ENCODE measurements at regions not wholly inside any gene's neighbourhood (a gene's known extent, or its start where the extent isn't known, plus 50 kb on each side); places are given as distances from the start of the nearest gene placed in this dataset.

DNA sequence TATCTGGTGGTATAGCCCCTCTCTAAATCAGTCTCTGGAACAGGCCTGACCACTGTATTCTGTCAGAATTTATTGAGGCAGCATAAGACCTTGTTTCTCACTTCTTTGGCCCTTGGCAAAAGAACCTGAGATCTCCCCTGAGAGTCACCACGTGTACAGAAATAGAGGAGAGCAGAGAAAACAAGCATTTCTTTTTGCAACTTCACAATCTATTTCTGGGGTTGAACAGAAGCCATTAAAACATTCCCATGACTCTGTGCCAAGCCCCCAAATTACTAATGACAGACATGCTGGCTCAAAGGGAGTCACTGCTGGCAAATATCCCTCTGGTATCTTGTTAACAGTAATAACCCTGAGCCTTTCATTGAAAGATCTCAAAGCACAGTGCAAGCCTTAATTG is 395.3 kb downstream of the MAFB start:
- Histone ChIP-seq H2AFZ (ENCODE audit: low read length) (no peak overlapping the region), H2BK12ac (ENCODE audit: low read depth, low read length) (no peak overlapping the region), H3K27me3 (replicated peaks in 1 of 4; ENCODE audit: control insufficient read depth in 3 of 4, extremely low read depth in 1 of 4, insufficient read depth in 3 of 4, low read length in 3 of 4) (no peaks in the 10 kb centered on the region), H3K56ac (replicated peaks; ENCODE audit: insufficient read length, low read depth, low read length) (no peak overlapping the region), H3K79me1 (ENCODE audit: low read depth, low read length) (no peaks in the 10 kb centered on the region), H3K79me2 (ENCODE audit: control insufficient read depth in 1 of 2, insufficient read depth in 2 of 2, low read length in 2 of 2) (no peaks in the 10 kb centered on the region), H3K27ac (ENCODE audit: low read depth, low read length) (no peak overlapping the region), H3K4me2 (ENCODE audit: insufficient read depth in 1 of 2, low read depth in 2 of 2, low read length in 2 of 2) (no peak overlapping the region), H2BK5ac (ENCODE audit: low read depth, low read length) (no peak overlapping the region), H2BK120ac (replicated peaks; ENCODE audit: low read depth, low read length) (no peak overlapping the region), H4K5ac (ENCODE audit: insufficient read length, low read depth, low read length) (no peak overlapping the region), H3K36me3 (ENCODE audit: control insufficient read depth in 2 of 4, insufficient read depth in 4 of 4, low read length in 3 of 4) (no peaks in the 10 kb centered on the region), H3K4me3 (ENCODE audit: extremely low read depth in 1 of 4, insufficient read depth in 2 of 4, low read depth in 3 of 4, low read length in 4 of 4) (no peak overlapping the region), H2BK20ac (ENCODE audit: low read length) (no peak overlapping the region), H3K14ac (ENCODE audit: insufficient read length) (no peak overlapping the region), H2BK15ac (ENCODE audit: low read length) (no peak overlapping the region), H4K20me1 (replicated peaks in 1 of 2; ENCODE audit: control insufficient read depth in 1 of 2, insufficient read depth in 2 of 2, low read length in 2 of 2) (no peaks in the 10 kb centered on the region), H3K4ac (replicated peaks; ENCODE audit: insufficient read length, low read depth, low read length) (no peak overlapping the region), H3K9ac (replicated peaks in 1 of 4; ENCODE audit: extremely low read depth in 1 of 4, low read depth in 3 of 4, low read length in 3 of 4) (no peak overlapping the region), H3K4me1 (replicated peaks in 1 of 4; ENCODE audit: control insufficient read depth in 3 of 4, insufficient read depth in 4 of 4, low read length in 3 of 4) (peaks cover 0 to 5% (median 2%) of the 10 kb centered on the region in 4 experiments; a peak in 3 of 7 replicates), H4K91ac (replicated peaks; ENCODE audit: insufficient read length, low read length) (no peak overlapping the region), H3K23ac (ENCODE audit: insufficient read length) (no peak overlapping the region), H4K8ac (ENCODE audit: extremely low read depth, insufficient read depth, low read length) (no peak overlapping the region), H3K9me3 (ENCODE audit: insufficient read depth in 2 of 2, low read depth in 1 of 2, low read length in 1 of 2) (no peaks in the 10 kb centered on the region), H3K18ac (ENCODE audit: extremely low read depth, low read length) (no peak overlapping the region), H2AK5ac (ENCODE audit: low read depth, low read length) (no peak overlapping the region), H3K23me2 (ENCODE audit: low read depth, low read length) (no peaks in the 10 kb centered on the region)
- DNase-seq (ENCODE audit: low read depth in 1 of 2, low spot score in 2 of 2) (no peak), FAIRE-seq (no peak)
- CTCF ChIA-PET (ENCODE audit: partially characterized antibody) = no interaction called here
- 79% methylated on average over 1 of the region's 1 CpG; no CpG with 5 or more reads in 1 of the 2 experiments for WGBS, 2 experiments (ENCODE audit: extremely low coverage in 1 of 2, insufficient coverage in 1 of 2, insufficient read length in 1 of 2, insufficient replicate concordance in 2 of 2, low coverage in 1 of 2, low lambda C conversion rate in 2 of 2, missing lambda C conversion rate in 1 of 2)
- POLR2A ChIA-PET (ENCODE audit: partially characterized antibody) = interaction anchor here (1.0 to 1.4 kb wide), 2 partner anchors 14 to 17 kb away, joined by 3 to 4 read pairs; no protein-coding TSS in a partner anchor
- TF ChIP-seq TEAD4 (IDR thresholded peaks at IDR 0.05; ENCODE audit: low read depth, low read length) (no peak), SP2 (IDR thresholded peaks at IDR 0.05; ENCODE audit: low read length) (no peak), ZNF274 (IDR thresholded peaks at IDR 0.05; ENCODE audit: borderline replicate concordance, extremely low read depth, low read length) (no peak), SRF (IDR thresholded peaks at IDR 0.05; ENCODE audit: low read depth, low read length) (no peak), CBX5 (IDR thresholded peaks at IDR 0.05; ENCODE audit: low read depth, low read length) (no peak), CBX8 (IDR thresholded peaks at IDR 0.05; ENCODE audit: borderline replicate concordance, low read depth, low read length) (no peak), FOSL1 (IDR thresholded peaks at IDR 0.05; ENCODE audit: insufficient read depth, low read depth, low read length) (no peak), GTF2F1 (IDR thresholded peaks at IDR 0.05; ENCODE audit: borderline replicate concordance, low read depth, low read length) (no peak), CTBP2 (IDR thresholded peaks at IDR 0.05; ENCODE audit: borderline replicate concordance, insufficient read depth, insufficient read length, low read length) (no peak), RFX5 (IDR thresholded peaks at IDR 0.05; ENCODE audit: borderline replicate concordance, low read depth, low read length) (no peak), POLR2AphosphoS5 (IDR thresholded peaks at IDR 0.05; ENCODE audit: low read depth, low read length) (no peak), TCF12 (IDR thresholded peaks at IDR 0.05; ENCODE audit: low read depth, low read length) (no peak), KDM1A (IDR thresholded peaks at IDR 0.05; ENCODE audit: borderline replicate concordance, low read length) (no peak), TAF7 (optimal IDR thresholded peaks at IDR 0.05; ENCODE audit: borderline replicate concordance, low read depth, low read length) (no peak), CHD1 (IDR thresholded peaks at IDR 0.05; ENCODE audit: low read depth, low read length) (no peak), SAP30 (IDR thresholded peaks at IDR 0.05; ENCODE audit: insufficient read depth, insufficient replicate concordance, low read length) (no peak)
